ENCODE measurements at regions not wholly inside any gene's neighbourhood (a gene's known extent, or its start where the extent isn't known, plus 50 kb on each side); places are given as distances from the start of the nearest gene placed in this dataset.

DNA sequence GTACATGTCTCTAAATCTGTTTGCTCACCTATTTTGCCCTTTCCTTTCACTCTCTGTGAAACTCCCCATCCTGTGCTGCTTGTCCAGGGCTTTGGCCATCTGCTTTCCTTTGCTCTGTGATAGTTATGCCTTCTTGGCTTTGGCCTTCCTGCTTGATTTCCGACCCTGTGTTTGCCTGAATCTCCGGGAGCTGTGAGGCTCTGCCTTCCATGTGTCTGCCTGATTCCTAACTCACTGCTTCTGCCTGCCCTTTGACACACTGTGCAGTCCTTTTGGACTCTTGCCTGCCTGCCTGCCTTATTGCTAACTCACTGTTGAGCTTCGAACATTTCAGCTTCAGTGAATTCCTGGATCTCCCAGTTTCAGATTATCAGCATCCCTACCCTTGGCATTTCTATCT is 143.1 kb downstream of the C4orf33 start:
- TF ChIP-seq CTCF (IDR thresholded peaks at IDR 0.05) (no peak), POLR2A (IDR thresholded peaks at IDR 0.05) (no peak)

Measured in testis (tissue), 2 donors.